ENCODE measurements at regions not wholly inside any gene's neighbourhood (a gene's known extent, or its start where the extent isn't known, plus 50 kb on each side); places are given as distances from the start of the nearest gene placed in this dataset.

DNA sequence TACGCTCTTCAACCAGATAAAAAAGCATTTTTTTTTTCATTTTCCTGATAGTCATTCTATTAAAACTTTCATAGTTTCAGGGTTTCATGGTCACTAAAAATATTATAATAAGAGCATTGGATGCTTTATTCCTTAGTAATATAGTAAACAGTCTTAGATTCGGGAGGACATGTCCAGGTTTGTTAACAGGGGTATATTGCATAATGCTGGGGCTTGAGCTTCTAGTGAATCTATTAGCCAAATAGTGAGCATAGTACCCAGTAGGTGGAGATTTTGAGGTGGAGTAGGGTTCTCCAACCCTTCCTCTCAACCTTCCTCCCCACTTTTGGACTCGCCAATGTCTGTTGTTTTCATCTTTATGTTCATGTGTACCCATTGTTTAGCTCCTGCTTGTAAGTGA, 277.4 kb upstream of the RGS6 start:
- DNase-seq (ENCODE audit: low read depth) = no peak
- no peak overlapping the region for H3K4me3 ChIP-seq (ENCODE audit: low read depth, low read length)

DNA sequence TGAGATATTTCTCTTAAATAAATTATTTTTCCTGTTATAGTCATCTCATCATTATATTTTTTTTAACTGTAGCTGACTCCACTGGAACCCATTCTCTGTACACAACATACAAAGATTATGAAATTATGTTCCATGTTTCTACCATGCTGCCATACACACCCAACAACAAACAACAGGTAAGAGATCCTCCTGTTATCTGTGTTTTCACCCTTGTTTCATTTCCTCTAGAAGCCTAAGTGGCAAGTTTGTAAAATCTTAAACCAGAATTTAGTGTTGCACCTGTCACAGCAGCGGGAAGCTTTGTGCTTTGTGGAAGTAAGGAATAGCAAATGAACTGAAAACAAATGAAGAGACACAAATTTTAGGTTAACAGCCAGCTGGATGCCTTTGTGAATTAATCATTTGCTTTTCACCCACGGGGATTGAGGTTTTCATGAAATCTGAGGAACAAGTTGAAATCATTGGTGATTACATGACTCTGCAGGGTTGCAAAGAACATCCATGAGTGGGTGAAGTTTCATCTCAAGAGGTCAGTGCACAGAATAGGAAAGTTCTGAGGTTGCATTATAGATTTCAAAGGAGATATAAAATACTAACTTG, 273.9 kb upstream of the RGS6 start:
- DNase-seq (ENCODE audit: low read depth) = peak; percentile 73
- H3K4me3 ChIP-seq (ENCODE audit: low read depth, low read length) = no peak overlapping the region

DNA sequence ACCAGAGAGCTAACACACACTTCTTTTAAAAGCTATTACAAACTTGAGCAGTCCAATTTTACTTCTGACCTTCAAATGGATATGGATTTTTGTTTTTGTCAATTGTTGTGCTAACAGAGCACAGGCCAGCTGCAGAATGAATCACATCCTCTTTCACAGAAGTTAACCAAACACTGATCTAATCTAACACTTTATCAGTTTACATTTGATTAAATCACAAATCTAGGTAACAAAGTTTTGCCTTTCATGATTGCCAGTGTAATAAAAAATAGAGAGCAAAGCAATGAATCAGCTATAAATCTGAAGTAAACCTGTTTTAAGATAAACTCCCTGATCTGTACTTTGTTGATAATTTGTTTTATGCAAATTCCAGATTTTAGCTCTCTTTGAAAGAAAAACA, 273.1 kb upstream of the RGS6 start:
- no peak for DNase-seq (ENCODE audit: low read depth)
- no peak overlapping the region for H3K4me3 ChIP-seq (ENCODE audit: low read depth, low read length)

DNA sequence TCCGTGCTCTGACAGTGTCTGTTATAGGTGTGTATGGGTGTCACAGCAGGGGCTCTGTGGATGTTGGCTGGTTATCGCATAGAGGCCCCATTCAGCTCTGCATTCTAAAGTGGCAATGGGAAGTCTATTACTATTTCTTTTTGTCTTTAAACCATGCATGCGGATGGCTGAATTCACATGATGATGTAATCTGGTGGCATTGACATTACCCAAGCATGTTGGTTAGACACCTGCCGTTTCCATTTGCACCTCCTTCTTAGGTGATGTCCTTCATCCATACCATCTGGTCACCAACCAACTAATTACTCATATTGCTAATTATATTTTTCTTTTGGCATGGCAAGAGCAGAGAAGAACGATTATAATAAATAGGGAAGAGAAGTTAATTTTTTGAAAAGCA, 270.8 kb upstream of the RGS6 start:
- no peak for DNase-seq (ENCODE audit: low read depth)
- no peak overlapping the region for H3K4me3 ChIP-seq (ENCODE audit: low read depth, low read length)

DNA sequence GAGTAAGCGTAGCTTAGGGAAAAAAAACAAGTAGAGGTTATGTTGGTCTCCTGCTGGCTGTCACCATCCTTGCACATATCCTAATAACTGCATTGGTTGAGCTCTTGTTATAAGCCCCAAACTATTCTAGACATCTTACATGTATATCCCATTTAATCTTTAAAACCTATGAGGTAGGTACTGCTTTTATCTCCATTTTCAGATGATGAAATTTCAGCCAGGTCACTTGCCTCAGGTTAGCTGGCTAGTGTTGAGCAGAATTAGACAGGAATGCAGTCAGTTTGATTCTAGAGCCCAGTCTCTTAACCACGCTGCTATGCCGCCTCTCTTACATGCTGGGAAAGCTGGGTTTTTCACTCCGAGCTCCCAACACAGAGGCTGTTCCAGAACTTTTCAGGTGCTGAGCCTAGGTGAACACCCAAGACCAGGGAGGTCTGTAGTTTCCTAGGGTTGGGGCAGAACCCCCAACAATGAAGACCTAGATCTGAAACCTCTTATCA, 269.9 kb upstream of the RGS6 start:
- DNase-seq (ENCODE audit: low read depth) = no peak
- no peak overlapping the region for H3K4me3 ChIP-seq (ENCODE audit: low read depth, low read length)

DNA sequence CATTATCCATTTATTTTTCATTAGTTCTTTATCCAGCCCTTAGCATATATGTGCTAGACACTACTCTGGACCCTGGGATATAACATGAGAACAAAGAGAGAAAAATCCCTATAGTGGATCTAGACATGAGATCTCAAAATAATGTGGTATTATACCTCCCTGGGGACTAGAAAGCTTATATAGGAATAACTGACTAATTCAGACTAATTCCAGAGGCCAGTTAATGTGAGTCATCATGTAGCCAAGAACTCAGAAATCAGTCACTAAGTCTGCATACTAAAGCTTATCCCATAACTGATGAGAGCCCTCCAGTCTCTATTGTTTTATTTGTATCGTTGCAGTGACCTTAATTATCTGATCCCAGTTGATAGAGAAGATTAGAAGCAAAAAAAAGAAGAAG, 267.1 kb upstream of the RGS6 start:
- DNase-seq (ENCODE audit: low read depth) = peak; percentile 88
- no peak overlapping the region for H3K4me3 ChIP-seq (ENCODE audit: low read depth, low read length)

DNA sequence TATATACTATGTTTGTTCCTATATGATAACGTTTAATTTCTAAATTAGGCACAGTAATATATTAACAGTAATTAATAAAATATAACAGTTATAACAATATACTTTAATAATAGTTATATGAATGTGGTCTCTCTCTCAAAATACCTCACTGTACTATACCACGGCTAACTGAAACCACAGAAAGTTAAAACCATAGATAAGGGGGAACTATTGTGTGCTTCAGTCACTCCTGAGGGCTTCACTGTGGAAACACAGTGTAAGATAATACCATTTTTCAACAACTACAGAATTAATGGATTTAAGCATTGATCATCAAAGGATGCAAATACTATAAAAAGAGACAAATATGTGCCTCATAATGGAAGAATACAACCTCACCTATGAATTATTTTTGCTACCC, 266.4 kb upstream of the RGS6 start:
- H3K4me3 ChIP-seq (ENCODE audit: low read depth, low read length) = no peak overlapping the region
- DNase-seq (ENCODE audit: low read depth) = no peak

DNA sequence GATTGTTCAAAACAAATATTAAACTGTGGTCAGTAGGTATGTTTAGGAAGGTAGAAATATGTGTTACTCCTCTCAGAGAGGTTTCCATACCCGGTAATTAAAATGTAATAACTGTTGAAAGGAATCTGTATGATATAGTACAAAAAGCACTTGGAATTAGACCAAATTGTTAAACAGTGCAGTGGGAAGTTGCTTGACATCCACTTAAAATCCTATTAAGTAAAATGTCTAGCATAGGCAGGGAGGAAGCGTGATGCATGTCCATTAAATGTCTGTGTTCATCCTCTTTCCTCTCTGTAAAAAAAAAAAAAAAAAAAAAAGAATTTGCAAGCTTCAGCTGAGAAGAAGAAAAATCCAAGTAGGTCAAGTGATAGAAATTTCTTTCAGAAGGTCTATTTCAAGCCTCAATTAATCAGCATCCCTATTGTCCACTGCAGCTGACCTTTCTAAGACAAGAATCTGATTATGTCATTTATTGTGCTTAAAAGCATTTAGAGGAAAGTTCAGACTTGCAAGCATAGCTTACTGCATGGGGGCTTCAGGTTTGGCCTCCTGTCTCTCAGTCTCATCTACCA, 265.6 kb upstream of the RGS6 start:
- no peak overlapping the region for H3K4me3 ChIP-seq (ENCODE audit: low read depth, low read length)
- DNase-seq (ENCODE audit: low read depth) = no peak

DNA sequence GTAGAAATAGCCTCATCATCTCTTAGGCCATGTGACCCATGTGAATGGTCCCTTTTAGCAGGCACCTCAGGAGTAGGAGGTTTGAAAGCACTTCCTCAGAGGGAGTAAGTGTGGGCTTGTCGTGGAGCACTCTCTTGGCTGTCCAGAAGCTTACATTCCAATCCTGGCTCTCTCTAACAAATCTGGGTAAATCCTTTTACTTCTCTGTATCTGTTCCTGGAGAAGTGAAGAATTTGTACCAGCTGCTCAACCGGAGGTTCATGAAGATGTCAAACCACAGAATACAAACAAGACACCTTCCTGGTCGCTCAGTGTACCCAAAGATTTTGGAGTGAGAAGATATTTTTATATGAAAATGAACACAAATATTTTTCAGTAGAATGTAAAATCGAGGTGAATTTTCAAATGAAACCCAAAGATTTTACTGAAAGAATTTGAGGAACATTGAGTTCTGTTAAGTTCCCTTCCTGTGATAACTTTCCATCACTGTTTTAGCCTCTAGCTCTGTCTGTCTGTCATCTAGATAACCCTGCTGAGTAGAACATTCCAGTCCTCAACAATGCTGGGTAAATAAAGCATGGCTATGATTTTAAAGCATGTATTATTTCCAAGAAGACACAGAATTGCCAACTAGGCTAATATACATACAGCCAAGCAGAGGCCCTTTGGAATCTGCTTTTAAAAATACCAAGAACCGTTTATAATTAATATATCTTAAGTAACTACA, 263.9 kb upstream of the RGS6 start:
- no peak for DNase-seq (ENCODE audit: low read depth)
- H3K4me3 ChIP-seq (ENCODE audit: low read depth, low read length) = no peak overlapping the region

DNA sequence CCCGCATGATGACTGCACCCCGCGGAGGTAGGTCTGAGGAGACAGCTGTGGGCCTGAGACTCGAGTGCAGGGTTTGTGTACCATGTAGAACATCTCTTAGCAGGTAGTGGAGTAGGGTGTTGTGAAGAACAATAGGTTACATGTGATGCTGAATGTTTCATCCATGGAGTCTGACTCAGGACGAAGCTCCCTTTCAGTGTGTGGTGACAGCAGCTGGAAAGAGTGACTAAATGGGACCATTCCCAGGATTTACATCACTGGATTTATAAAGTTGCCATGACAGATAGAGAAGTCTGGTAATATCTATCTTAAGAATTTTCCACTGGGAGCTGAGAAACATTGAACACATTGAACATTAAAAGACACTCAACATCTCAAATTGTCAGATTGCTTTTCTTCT, 259.6 kb upstream of the RGS6 start:
- DNase-seq (ENCODE audit: low read depth) = no peak
- no peak overlapping the region for H3K4me3 ChIP-seq (ENCODE audit: low read depth, low read length)

DNA sequence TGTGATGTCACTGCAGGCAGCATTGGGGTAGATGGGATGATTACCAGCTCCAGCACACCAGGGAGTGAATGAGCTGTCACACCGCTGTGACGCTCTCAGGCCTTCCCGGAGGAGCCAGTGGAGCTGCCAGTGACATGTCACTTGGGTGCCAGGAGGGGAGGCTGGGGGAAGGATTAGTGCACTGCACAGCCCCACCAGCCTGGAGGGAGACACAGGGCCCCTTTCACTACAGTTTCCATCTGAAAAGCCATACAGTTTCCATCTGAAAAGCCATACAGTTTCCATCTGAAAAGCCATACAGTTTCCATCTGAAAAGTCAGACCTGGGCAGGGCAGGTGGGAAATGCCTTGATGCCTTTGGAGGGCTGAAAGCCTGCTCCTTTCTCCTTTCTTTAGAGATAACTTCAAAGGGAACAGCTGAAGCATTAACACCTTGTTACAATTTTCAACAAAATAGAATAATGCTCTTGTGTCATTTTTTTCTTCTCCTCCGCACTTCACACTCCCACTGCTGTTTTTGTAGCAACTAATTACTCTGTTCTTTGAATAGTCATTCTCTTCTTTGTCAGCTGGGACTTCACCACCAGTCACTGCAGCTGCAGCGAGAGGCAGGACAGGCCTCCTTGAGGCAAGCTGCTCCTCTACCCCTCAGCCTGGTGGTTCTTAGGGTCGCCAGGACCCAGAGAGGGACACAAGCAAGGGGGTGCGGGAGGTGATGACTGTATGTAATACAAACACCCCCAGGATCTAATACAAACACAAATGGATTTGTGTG, 256.9 kb upstream of the RGS6 start:
- no peak for DNase-seq (ENCODE audit: low read depth)
- no peak overlapping the region for H3K4me3 ChIP-seq (ENCODE audit: low read depth, low read length)

DNA sequence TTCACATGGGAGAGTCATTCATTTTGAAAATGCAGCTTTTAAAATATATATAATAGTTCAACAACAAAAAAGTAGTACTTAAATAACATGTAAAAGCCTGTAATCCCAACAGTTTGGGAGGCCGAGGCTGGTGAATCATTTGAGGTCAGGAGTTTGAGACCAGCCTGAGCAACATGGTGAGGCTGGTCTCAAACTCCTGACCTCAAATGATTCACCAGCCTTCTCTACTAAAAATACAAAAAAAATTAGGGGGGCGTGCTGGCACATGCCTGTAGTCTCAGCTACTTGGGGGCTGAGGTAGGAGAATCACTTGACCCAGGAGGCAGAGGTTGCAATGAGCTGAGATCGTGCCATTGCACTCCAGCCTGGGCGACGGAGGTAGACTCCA, 256.3 kb upstream of the RGS6 start:
- no peak for DNase-seq (ENCODE audit: low read depth)

DNA sequence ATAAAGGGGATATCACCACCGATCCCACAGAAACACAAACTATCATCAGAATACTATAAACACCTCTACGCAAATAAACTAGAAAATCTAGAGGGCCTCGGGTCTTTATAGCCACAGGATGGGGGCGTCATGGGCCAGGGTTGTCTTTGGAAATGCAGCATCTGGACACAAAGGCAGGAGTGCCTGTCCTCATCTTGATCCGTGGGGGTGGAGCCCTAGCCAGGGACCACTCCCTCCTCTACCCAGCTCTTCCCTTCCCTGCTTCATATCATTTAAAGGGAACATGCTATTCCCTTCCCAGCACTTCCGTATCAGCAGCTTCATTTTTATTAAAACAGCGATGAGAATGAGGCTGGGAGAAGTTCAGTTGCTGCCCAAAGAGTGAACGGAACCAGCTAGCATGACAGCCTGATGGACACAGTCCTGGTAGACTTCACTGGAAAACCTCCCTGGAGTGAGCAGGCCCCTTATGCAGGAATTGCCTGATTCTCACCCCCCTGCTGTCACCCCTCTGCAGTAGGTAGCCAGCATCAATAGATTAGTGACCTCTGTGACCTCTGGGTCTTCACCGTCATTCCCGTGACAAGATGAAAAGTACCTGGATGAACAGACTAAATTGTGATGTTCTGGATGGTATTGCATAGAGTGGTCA, 251.4 kb upstream of the RGS6 start:
- DNase-seq (ENCODE audit: low read depth) = no peak

More for the DNA sequence above, 256.3 kb upstream of the RGS6 start:
- H3K4me3 ChIP-seq (ENCODE audit: low read depth, low read length) = no peak overlapping the region

DNA sequence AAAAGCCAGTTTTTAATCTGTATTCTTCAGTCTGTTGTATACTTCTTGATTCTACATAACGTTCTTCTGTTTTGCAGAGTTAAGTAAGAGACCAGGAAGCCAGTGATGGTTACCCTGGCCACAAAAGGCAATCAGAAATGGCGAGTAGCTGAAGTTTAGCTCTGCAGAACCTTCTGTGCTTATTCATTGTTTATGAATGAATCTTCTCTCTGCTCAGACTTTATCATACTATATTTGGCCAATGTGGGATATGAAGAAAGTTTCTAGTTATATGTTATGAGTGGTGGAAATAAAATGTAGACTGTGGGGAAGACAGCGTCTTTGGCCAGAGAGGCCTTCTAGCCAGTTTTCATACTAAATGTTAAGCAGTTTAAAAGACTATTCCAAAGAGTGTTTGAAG, 249.9 kb upstream of the RGS6 start:
- DNase-seq (ENCODE audit: low read depth) = no peak
- H3K4me3 ChIP-seq (ENCODE audit: low read depth, low read length) = no peak overlapping the region

More for the DNA sequence above, 251.4 kb upstream of the RGS6 start:
- H3K4me3 ChIP-seq (ENCODE audit: low read depth, low read length) = no peak overlapping the region

DNA sequence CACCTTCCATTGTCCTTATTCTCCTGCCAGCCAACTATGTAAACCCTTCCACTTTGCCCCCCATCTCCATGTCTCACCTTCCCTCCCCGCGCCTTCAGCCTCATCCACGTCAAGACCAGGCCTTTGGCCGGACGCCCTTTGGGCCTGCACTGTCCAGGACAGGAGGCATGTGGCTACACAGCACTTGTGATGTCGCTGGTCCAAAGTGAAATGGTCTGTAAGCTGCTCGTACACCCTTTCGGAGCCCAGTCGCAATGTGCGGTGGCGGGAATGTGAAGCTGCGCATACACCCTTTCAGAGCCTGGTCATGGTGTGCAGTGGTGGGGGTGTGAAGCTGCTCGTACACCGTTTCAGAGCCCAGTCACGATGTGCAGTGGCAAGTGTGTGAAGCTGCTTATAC, 247.9 kb upstream of the RGS6 start:
- DNase-seq (ENCODE audit: low read depth) = no peak
- H3K4me3 ChIP-seq (ENCODE audit: low read depth, low read length) = no peak overlapping the region

DNA sequence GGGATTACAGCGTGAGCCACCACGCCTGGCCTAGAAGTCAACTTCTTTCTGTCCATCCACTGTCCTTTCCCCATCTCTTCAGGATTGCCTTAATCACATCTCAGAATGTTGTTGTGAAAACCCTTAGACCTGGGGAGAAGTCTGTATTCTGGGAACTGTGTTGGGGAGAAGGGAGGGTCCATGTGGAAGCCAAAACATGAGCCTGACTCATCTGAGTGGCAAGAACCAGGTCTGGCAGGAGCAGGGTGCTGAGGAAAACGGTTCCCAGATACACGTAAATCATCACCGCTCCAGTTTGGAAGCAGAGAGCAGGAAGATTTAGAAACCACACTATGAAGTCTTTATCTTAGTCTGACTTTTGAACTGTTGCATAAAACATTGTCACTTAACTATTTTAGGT, 245.6 kb upstream of the RGS6 start:
- DNase-seq (ENCODE audit: low read depth) = no peak

DNA sequence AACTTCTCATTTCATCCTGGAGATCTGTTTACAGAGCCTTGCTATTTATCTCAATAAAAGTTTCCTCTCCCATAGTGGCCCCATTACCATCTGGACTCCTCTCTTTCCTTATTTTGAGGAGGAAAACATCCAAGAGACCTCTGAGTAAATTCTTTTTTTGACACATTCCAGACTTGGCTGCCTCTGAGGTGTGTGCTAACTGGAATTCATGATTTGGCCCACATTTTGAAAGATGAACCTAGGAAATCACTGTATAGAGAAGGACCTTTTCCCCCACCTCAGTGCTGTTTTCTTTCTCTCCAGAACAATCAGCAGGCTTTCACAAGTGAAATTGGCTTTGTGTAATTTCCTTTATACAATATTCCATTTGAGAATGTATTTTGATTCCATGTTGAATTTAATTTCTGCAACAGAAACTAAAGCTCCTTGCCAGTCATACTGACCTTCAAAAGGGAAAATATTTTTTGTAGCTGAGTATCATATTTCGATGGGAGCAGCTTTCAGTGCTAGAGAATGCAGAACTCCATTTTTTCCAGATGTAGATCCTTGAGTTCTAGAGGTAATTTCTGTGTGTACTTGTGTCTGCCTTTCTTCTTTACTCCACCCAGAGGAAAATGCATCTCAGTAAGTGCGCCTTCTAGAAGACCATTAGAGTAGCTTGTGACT, 244.9 kb upstream of the RGS6 start:
- no peak overlapping the region for H3K4me3 ChIP-seq (ENCODE audit: low read depth, low read length)
- DNase-seq (ENCODE audit: low read depth) = no peak

More for the DNA sequence above, 245.6 kb upstream of the RGS6 start:
- H3K4me3 ChIP-seq (ENCODE audit: low read depth, low read length) = no peak overlapping the region

DNA sequence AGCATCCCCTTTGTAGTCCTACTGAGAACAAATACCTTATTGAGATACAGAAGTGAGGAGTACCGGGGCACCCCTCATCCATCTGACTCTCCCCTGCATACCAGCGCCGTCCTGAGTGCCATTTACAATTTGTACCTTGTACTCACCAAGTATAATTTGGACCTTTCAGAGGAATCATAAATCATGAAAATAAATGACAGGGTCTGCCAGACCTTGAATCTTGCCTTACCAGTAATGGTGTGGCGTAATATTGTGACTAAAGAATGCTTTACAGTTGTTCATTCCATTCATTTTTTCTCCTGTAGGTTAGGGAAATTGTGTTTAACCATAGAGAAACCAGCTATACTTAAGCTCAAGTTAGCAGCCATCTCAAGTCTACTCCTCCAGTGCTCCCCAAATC, 243.7 kb upstream of the RGS6 start:
- no peak for DNase-seq (ENCODE audit: low read depth)
- no peak overlapping the region for H3K4me3 ChIP-seq (ENCODE audit: low read depth, low read length)

DNA sequence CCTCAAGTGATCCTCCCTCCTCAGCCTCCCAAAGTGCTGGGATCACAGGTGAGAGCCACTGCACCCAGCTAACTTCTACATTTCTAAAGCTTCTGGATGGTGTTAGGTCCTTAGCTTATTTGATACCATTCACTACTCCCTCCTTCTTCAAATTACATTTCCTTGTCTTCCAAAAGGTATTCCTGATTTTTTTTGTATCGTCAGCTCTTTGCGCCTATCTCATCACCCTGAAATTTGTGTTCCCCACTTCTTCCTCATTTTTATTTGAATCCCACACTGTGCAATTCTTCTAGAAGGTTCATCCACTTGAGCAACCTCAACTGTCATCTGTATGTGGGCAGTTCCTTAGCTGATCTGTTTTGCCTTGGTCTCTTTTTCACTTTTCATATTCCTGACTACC, 241.8 kb upstream of the RGS6 start:
- DNase-seq (ENCODE audit: low read depth) = no peak
- H3K4me3 ChIP-seq (ENCODE audit: low read depth, low read length) = no peak overlapping the region

Data from skeletal muscle cell (primary cell).